Fibroblast of skin of right biceps (primary cell): ENCODE measurements at regions not wholly inside any gene's neighbourhood (a gene's known extent, or its start where the extent isn't known, plus 50 kb on each side); places are given as distances from the start of the nearest gene placed in this dataset.

Experiments used
- DNase-seq: peaks from one replicate; pipeline ENCODE4 v3.0.0-alpha.2; 2013

DNA sequence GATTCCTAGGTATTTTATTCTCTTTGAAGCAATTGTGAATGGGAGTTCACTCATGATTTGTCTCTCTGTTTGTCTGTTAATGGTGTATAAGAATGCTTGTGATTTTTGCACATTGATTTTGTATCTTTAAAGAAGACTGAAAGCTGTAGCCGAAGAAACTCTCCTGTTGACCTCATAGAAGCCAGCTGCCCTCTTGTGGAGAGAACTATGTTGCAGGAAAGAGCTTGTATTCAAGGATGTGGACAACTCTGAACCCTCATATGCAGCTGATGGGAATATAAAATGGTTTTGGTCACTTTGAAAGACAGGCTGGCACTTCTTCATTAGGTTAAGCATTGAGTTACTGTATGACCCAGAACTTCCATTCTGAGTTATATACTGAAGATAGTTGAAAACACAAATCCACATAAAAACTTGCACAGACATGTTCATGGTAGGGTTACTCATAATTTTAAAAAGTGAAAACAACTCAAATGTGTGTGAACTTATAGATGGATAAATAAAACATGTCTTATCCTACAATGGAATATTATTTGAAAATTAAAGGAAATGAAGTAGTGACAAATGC, 65.8 kb upstream of the SLITRK6 start:
- DNase-seq: peak; percentile 2

DNA sequence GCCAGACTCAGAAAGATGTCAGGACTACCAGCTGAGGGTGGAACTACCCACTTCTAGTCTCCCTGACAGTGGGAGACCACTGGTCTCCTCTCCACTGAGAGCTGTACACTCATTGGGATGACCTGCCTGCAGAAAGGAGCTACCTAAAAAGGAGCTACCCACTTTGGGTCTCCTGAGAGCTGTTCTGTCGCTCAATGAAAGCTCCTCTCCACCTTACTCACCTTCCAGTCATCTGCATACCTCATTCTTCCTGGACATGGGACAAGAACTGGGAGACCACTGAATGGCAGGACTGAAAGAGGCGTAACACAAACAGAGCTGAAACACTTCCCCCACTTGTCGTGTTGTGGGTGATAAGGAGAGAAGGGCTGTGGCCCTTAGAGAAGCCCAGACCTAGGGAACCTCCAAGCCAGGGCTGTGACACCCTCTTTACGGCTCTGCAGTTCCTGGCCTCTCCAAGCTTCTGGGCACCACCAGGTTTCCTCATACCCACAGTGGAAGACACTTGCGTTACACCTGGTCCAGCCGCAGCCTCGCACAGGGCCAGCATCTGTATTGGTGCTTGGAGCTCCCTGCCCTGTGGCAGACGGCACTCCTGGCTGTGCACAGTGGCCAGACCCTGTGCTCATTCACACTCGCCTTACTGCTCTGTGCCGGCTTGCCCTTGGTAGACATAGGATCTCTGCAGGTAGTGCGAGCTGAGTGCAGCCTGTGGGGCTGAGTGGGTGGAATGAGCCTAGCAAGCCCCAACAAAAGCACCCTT, 54.9 kb upstream of the SLITRK6 start:
- DNase-seq: no peak

- DNase-seq: no peak
Measured at GRCh38 chr13:85853161-85853894, 54.1 kb upstream of the SLITRK6 start.
